ENCODE measurements at regions not wholly inside any gene's neighbourhood (a gene's known extent, or its start where the extent isn't known, plus 50 kb on each side); places are given as distances from the start of the nearest gene placed in this dataset.
"Not testable (repeated sequence)": the region's sequence is repeated elsewhere in the genome, so short reads cannot be mapped to it uniquely, and the experiment has no call there.

- H3K36me3 ChIP-seq (ENCODE audit: insufficient read depth in 1 of 2, low read depth in 1 of 2) = no peaks in the 10 kb centered on the region
- no peak overlapping the region for H3K4me3 ChIP-seq
- H3K4me1 ChIP-seq = no peaks in the 10 kb centered on the region
- ATAC-seq (no peak), DNase-seq (no peak)
- TF ChIP-seq CTCF (IDR thresholded peaks at IDR 0.05) = no peak
- H3K27me3 ChIP-seq (ENCODE audit: insufficient read depth in 3 of 3, low read length in 2 of 3) = no peaks in the 10 kb centered on the region
- H3K9me3 ChIP-seq = peaks cover 4% of the 10 kb centered on the region
- intact Hi-C loops (cut with DNase I) = no loop called here
- 55 to 61% (median 58%) methylated on average over 4 of the region's 4 CpGs for WGBS, 3 donors
- no peak overlapping the region for H3K27ac ChIP-seq
Observed at GRCh38 chr5:87195104-87195591, 72.5 kb upstream of the RASA1 start.

GRCh38 chr5:87195616-87196015 is 72.1 kb upstream of the RASA1 start:
- Histone ChIP-seq H3K27ac (no peak overlapping the region), H3K9me3 (peaks cover 4% of the 10 kb centered on the region), H3K4me3 (no peak overlapping the region), H3K27me3 (ENCODE audit: insufficient read depth in 3 of 3, low read length in 2 of 3) (no peaks in the 10 kb centered on the region), H3K36me3 (ENCODE audit: insufficient read depth in 1 of 2, low read depth in 1 of 2) (no peaks in the 10 kb centered on the region), H3K4me1 (no peaks in the 10 kb centered on the region)
- intact Hi-C loops (cut with DNase I) = no loop called here
- DNase-seq = no peak
- TF ChIP-seq CTCF (IDR thresholded peaks at IDR 0.05) = no peak
- WGBS, 3 donors = 67 to 76% (median 74%) methylated on average over 3 of the region's 3 CpGs
- no peak for ATAC-seq

GRCh38 chr5:87198010-87198409 is 69.7 kb upstream of the RASA1 start:
- WGBS, 3 donors = 94 to 97% (median 96%) methylated on average over 5 of the region's 5 CpGs
- DNase-seq (no peak), ATAC-seq (no peak)
- no peak overlapping the region for H3K27ac ChIP-seq
- no peak for TF ChIP-seq CTCF (IDR thresholded peaks at IDR 0.05)
- H3K27me3 ChIP-seq (ENCODE audit: insufficient read depth in 3 of 3, low read length in 2 of 3) = no peaks in the 10 kb centered on the region
- intact Hi-C loops (cut with DNase I) = no loop called here
- no peaks in the 10 kb centered on the region for H3K4me1 ChIP-seq
- H3K36me3 ChIP-seq (ENCODE audit: insufficient read depth in 1 of 2, low read depth in 1 of 2) = no peaks in the 10 kb centered on the region
- peaks cover 4% of the 10 kb centered on the region for H3K9me3 ChIP-seq
- H3K4me3 ChIP-seq = no peak overlapping the region

DNA sequence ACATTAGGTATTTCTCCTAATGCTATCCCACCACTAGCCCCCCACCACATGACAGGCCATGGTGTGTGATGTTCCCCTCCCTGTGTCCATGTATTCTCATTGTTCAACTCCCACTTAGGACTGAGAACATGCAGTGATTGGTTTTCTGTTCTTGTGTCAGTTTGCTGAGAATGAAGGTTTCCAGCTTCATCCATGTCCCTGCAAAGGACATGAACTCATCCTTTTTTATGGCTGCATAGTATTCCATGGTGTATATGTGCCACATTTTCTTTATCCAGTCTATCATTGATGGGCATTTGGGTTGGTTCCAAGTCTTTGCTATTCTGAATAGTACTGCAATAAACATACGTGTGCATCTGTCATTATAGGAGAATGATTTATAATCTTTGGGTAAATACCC is 68.4 kb upstream of the RASA1 start:
- H3K9me3 ChIP-seq; H3K27me3 ChIP-seq (ENCODE audit: insufficient read depth in 3 of 3, low read length in 2 of 3); DNase-seq; intact Hi-C loops (cut with DNase I); H3K4me3 ChIP-seq; H3K4me1 ChIP-seq; H3K36me3 ChIP-seq (ENCODE audit: insufficient read depth in 1 of 2, low read depth in 1 of 2); H3K27ac ChIP-seq; ATAC-seq: not testable (repeated sequence)
- 83 to 96% (median 95%) methylated on average over 1 of the region's 1 CpG for WGBS, 3 donors

DNA sequence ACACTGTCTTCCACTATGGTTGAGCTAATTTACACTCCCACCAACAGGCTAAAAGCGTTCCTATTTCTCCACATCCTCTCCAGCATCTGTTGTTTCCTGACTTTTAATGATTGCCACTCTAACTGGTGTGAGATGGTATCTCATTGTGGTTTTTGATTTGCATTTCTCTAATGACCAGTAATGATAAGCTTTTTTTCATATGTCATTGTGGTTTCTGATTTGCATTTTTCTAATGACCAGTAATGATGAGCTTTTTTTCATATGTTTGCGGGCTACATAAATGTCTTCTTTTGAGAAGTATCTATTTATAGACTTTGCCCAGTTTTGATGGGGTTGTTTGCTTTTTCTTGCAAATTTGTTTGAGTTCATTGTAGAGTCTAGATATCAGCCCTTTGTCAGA is 68.0 kb upstream of the RASA1 start:
- H3K4me3 ChIP-seq; H3K27me3 ChIP-seq (ENCODE audit: insufficient read depth in 3 of 3, low read length in 2 of 3); H3K4me1 ChIP-seq; H3K36me3 ChIP-seq (ENCODE audit: insufficient read depth in 1 of 2, low read depth in 1 of 2); H3K9me3 ChIP-seq; ATAC-seq; DNase-seq; H3K27ac ChIP-seq; intact Hi-C loops (cut with DNase I): not testable (repeated sequence)
- WGBS, 3 donors = 88 to 95% (median 91%) methylated on average over 2 of the region's 2 CpGs

DNA sequence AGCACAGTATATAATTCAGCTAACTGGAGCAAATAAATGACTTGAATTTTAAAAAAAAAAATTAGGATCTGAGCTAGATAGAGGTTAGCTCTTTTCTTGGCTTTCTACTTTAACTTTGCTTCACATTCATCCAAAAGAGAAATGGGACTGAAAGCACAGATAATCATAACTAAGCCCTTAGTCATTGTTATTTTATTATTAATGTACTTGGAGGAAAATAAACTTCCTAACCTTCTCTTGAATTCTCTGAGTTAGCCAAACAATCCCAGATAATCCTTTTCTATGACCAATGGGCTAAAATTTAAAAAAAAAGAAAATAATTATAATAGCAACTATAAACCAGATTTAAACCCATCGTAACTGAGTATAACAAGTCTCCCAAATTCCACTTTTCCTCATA is 57.6 kb upstream of the RASA1 start:
- TF ChIP-seq CTCF (IDR thresholded peaks at IDR 0.05) = no peak
- DNase-seq = no peak
- Histone ChIP-seq H3K4me3 (no peak overlapping the region), H3K4me1 (no peaks in the 10 kb centered on the region), H3K9me3 (peaks cover 4% of the 10 kb centered on the region), H3K27me3 (ENCODE audit: insufficient read depth in 3 of 3, low read length in 2 of 3) (no peaks in the 10 kb centered on the region), H3K27ac (no peak overlapping the region), H3K36me3 (ENCODE audit: insufficient read depth in 1 of 2, low read depth in 1 of 2) (no peaks in the 10 kb centered on the region)
- WGBS, 3 donors = 92 to 100% (median 93%) methylated on average over 1 of the region's 1 CpG
- ATAC-seq = no peak
- intact Hi-C loops (cut with DNase I) = no loop called here
